ENCODE measurements at regions not wholly inside any gene's neighbourhood (a gene's known extent, or its start where the extent isn't known, plus 50 kb on each side); places are given as distances from the start of the nearest gene placed in this dataset.

DNA sequence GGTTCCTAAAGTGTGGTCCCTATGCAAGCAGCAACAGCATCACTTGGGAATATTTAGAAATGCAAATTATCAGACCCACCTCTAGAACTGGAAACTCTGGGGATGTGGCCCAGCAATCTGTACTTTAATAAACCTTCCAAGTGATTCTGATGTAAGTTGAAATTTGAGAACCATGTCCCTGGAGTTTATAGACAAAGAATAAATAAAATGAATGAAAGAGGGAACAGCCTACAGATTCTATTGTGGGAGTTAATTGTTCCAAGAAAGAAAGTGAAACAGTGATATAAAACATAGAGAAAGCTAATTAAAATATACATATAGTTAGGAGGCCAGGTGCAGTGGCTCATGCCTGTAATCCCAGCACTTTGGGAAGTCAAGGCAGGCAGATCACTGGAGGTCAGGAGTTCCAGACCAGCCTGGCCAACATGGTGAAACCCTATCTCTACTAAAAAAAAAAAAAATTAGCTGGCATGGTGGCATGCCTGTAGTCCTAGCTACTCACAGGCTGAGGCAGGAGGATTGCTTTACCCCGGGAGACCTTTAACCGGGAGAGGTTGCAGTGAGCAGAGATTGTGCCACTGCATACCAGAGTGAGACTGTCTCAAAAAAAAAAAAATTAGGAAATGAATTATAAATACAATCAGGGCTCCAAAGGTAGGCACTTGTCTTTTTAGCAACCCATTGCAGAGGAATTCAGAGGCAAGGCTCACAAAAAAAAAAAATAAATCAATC is 507.5 kb downstream of the NAV3 start:
- TF ChIP-seq CTCF (IDR thresholded peaks at IDR 0.05) (no peak), FOSB (CRISPR knock-in tag; IDR thresholded peaks at IDR 0.05) (no peak), CEBPB (IDR thresholded peaks at IDR 0.05) (no peak), HDAC2 (IDR thresholded peaks at IDR 0.05) (no peak), GATA3 (IDR thresholded peaks at IDR 0.05; ENCODE audit: borderline replicate concordance) (no peak), FOSL2 (IDR thresholded peaks at IDR 0.05) (no peak), FOSL2 (CRISPR knock-in tag; IDR thresholded peaks at IDR 0.05) (no peak), PBX3 (IDR thresholded peaks at IDR 0.05) (no peak), POLR2A (IDR thresholded peaks at IDR 0.05; ENCODE audit: low read length) (no peak), BHLHE40 (IDR thresholded peaks at IDR 0.05; ENCODE audit: low read depth, low read length) (no peak)
- TF ChIP-seq, protein P1, sequence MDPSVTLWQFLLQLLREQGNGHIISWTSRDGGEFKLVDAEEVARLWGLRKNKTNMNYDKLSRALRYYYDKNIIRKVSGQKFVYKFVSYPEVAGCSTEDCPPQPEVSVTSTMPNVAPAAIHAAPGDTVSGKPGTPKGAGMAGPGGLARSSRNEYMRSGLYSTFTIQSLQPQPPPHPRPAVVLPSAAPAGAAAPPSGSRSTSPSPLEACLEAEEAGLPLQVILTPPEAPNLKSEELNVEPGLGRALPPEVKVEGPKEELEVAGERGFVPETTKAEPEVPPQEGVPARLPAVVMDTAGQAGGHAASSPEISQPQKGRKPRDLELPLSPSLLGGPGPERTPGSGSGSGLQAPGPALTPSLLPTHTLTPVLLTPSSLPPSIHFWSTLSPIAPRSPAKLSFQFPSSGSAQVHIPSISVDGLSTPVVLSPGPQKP (IDR thresholded peaks at IDR 0.05; ENCODE audit: low read depth, low read length), result no peak
